H1 (cell line): ENCODE measurements at regions not wholly inside any gene's neighbourhood (a gene's known extent, or its start where the extent isn't known, plus 50 kb on each side); places are given as distances from the start of the nearest gene placed in this dataset.

Experiments
- CTCF ChIA-PET: fragments of 300-600 bp; sonication (Branson Sonifier 250); formaldehyde crosslinking; loops from one replicate; lab custom pipeline; 2021; ENCODE audit not compliant: partially characterized antibody; lab: Charles Lee
- POLR2A ChIA-PET: fragments of 300-600 bp; sonication (Branson Sonifier 250); formaldehyde crosslinking; loops from one replicate; lab custom pipeline; 2021; ENCODE audit warnings: inconsistent platforms; ENCODE audit not compliant: partially characterized antibody; lab: Charles Lee
- DNase-seq, 2 experiments: peaks; one replicate each; pipeline versions ENCODE4 v3.0.0 to v3.0.0-alpha.2; 2010 to 2022; ENCODE audit warnings: low spot score in 2 of 2, low read depth in 1 of 2, mixed read lengths in 1 of 2
- FAIRE-seq: peaks from 2 replicates; lab custom pipeline; 2011; peaks lifted over from hg19 to GRCh38; lab: Jason Lieb, UNC
- H2AFZ ChIP-seq: 2 replicates; pipeline ENCODE4 v1.8.1; 2012; ENCODE audit warnings: low read length, inconsistent platforms
- H2AK5ac ChIP-seq: 2 replicates; pipeline ENCODE4 v1.6.1; 2013; ENCODE audit warnings: low read depth, low read length
- H2BK120ac ChIP-seq: replicated peaks from 2 replicates; pipeline ENCODE3; 2013; ENCODE audit warnings: low read depth, low read length, inconsistent platforms
- H2BK12ac ChIP-seq: 2 replicates; pipeline ENCODE4 v1.6.1; 2013; ENCODE audit warnings: low read depth, low read length
- H2BK15ac ChIP-seq: 2 replicates; pipeline ENCODE4 v1.6.1; 2013; ENCODE audit warnings: low read length
- H2BK20ac ChIP-seq: 2 replicates; pipeline ENCODE4 v1.6.1; 2013; ENCODE audit warnings: low read length
- H2BK5ac ChIP-seq: 2 replicates; pipeline ENCODE4 v1.6.1; 2013; ENCODE audit warnings: low read depth, low read length
- H3K14ac ChIP-seq: 2 replicates; pipeline ENCODE4 v1.6.1; 2013; ENCODE audit warnings: inconsistent platforms; ENCODE audit not compliant: insufficient read length
- H3K18ac ChIP-seq: 2 replicates; pipeline ENCODE4 v1.6.1; 2013; ENCODE audit warnings: low read length; ENCODE audit errors: extremely low read depth
- H3K23ac ChIP-seq: 2 replicates; pipeline ENCODE4 v1.6.1; 2013; ENCODE audit warnings: inconsistent platforms; ENCODE audit not compliant: insufficient read length
- H3K23me2 ChIP-seq: 2 replicates; pipeline ENCODE4 v1.6.1; 2013; ENCODE audit warnings: low read depth, low read length
- H3K27ac ChIP-seq: 2 replicates; pipeline ENCODE4 v1.6.1; 2011; ENCODE audit warnings: low read depth, low read length, inconsistent platforms
- H3K27me3 ChIP-seq, 4 experiments: replicated peaks in 1 of 4; 1 replicate in 1 of 4; 2 replicates in 3 of 4; pipeline versions ENCODE4 v1.6.1 to v1.8.1; 2011 to 2013; ENCODE audit warnings: low read length in 3 of 4, mild to moderate bottlenecking in 3 of 4, inconsistent platforms in 2 of 4, mixed read lengths in 2 of 4, moderate library complexity in 1 of 4; ENCODE audit not compliant: control insufficient read depth in 3 of 4, insufficient read depth in 3 of 4; ENCODE audit errors: extremely low read depth in 1 of 4
- H3K36me3 ChIP-seq, 4 experiments: 2 replicates each; pipeline versions ENCODE4 v1.6.1 to v1.8.1; 2011 to 2013; ENCODE audit warnings: mild to moderate bottlenecking in 4 of 4, low read length in 3 of 4, moderate library complexity in 2 of 4, control low read depth in 1 of 4, inconsistent platforms in 1 of 4; ENCODE audit not compliant: insufficient read depth in 4 of 4, control insufficient read depth in 2 of 4
- H3K4ac ChIP-seq: replicated peaks from 2 replicates; pipeline ENCODE3; 2013; ENCODE audit warnings: low read length, low read depth, mixed read lengths, inconsistent platforms; ENCODE audit not compliant: insufficient read length
- H3K4me1 ChIP-seq, 4 experiments: replicated peaks in 1 of 4; 1 replicate in 1 of 4; 2 replicates in 3 of 4; pipeline versions ENCODE4 v1.6.1 to v1.8.1; 2011 to 2013; ENCODE audit warnings: low read length in 3 of 4, inconsistent platforms in 2 of 4, mixed read lengths in 1 of 4; ENCODE audit not compliant: insufficient read depth in 4 of 4, control insufficient read depth in 3 of 4
- H3K4me2 ChIP-seq, 2 experiments: 2 replicates each; pipeline versions ENCODE4 v1.6.1 to v1.8.1; 2011 to 2013; ENCODE audit warnings: low read depth in 2 of 2, low read length in 2 of 2, control low read depth in 1 of 2, inconsistent platforms in 1 of 2, mild to moderate bottlenecking in 1 of 2; ENCODE audit not compliant: insufficient read depth in 1 of 2
- H3K4me3 ChIP-seq, 4 experiments: fragments of 200-600, 300-600 bp in 1 of 4; sonication (generic), shearing (Covaris generic), sonication (Bioruptor Twin) in 1 of 4; 2 replicates each; pipeline versions ENCODE4 v1.5.1 to v1.8.1; 2011 to 2016; ENCODE audit warnings: low read length in 4 of 4, low read depth in 3 of 4, control low read depth in 2 of 4, inconsistent platforms in 2 of 4, mild to moderate bottlenecking in 2 of 4, mixed read lengths in 1 of 4, moderate library complexity in 1 of 4; ENCODE audit not compliant: insufficient read depth in 2 of 4; ENCODE audit errors: extremely low read depth in 1 of 4
- H3K56ac ChIP-seq: replicated peaks from 2 replicates; pipeline ENCODE3; 2013; ENCODE audit warnings: low read depth, mild to moderate bottlenecking, mixed read lengths, low read length, inconsistent platforms; ENCODE audit not compliant: insufficient read length
- H3K79me1 ChIP-seq: 2 replicates; pipeline ENCODE4 v1.6.1; 2013; ENCODE audit warnings: low read depth, low read length, control low read depth
- H3K79me2 ChIP-seq, 2 experiments: 2 replicates each; pipeline versions ENCODE4 v1.6.1 to v1.8.1; 2012 to 2013; ENCODE audit warnings: low read length in 2 of 2, mild to moderate bottlenecking in 2 of 2, inconsistent platforms in 1 of 2; ENCODE audit not compliant: insufficient read depth in 2 of 2, control insufficient read depth in 1 of 2
- H3K9ac ChIP-seq, 4 experiments: replicated peaks in 1 of 4; 1 replicate in 1 of 4; 2 replicates in 3 of 4; pipeline versions ENCODE4 v1.6.1 to v1.8.1; 2011 to 2013; ENCODE audit warnings: low read depth in 3 of 4, low read length in 3 of 4, control low read depth in 2 of 4, mild to moderate bottlenecking in 2 of 4, moderate library complexity in 2 of 4, inconsistent platforms in 1 of 4; ENCODE audit errors: extremely low read depth in 1 of 4
- H3K9me3 ChIP-seq, 2 experiments: 2 replicates each; pipeline versions ENCODE4 v1.6.1 to v1.8.1; 2012 to 2013; ENCODE audit warnings: mild to moderate bottlenecking in 2 of 2, moderate library complexity in 2 of 2, control low read depth in 1 of 2, inconsistent platforms in 1 of 2, low read depth in 1 of 2, low read length in 1 of 2, mixed read lengths in 1 of 2; ENCODE audit not compliant: insufficient read depth in 2 of 2
- H4K20me1 ChIP-seq, 2 experiments: replicated peaks in 1 of 2; 2 replicates each; pipeline versions ENCODE3 to v1.8.1; 2011 to 2013; ENCODE audit warnings: inconsistent platforms in 2 of 2, low read length in 2 of 2, mild to moderate bottlenecking in 1 of 2; ENCODE audit not compliant: insufficient read depth in 2 of 2, control insufficient read depth in 1 of 2
- H4K5ac ChIP-seq: 2 replicates; pipeline ENCODE4 v1.6.1; 2013; ENCODE audit warnings: low read length, low read depth, mixed read lengths, inconsistent platforms; ENCODE audit not compliant: insufficient read length
- H4K8ac ChIP-seq: 2 replicates; pipeline ENCODE4 v1.8.0; 2013; ENCODE audit warnings: mild to moderate bottlenecking, moderate library complexity, low read length, inconsistent platforms; ENCODE audit not compliant: insufficient read depth; ENCODE audit errors: extremely low read depth
- H4K91ac ChIP-seq: replicated peaks from 2 replicates; pipeline ENCODE3; 2013; ENCODE audit warnings: low read length, mixed read lengths, inconsistent platforms; ENCODE audit not compliant: insufficient read length
- BRCA1 ChIP-seq: IDR thresholded peaks from 2 replicates; pipeline ENCODE4 v1.6.1; 2012; ENCODE audit warnings: low read depth, low read length, improper control_type of control experiment
- CEBPB ChIP-seq: IDR thresholded peaks from 2 replicates; pipeline ENCODE4 v1.6.1; 2012; ENCODE audit warnings: low read depth, low read length
- CREB1 ChIP-seq: IDR thresholded peaks from 2 replicates; pipeline ENCODE4 v1.6.1; 2012; ENCODE audit warnings: inconsistent platforms
- GTF2F1 ChIP-seq: IDR thresholded peaks from 2 replicates; pipeline ENCODE4 v1.6.1; 2012; ENCODE audit warnings: low read depth, low read length, improper control_type of control experiment, borderline replicate concordance
- HDAC6 ChIP-seq: IDR thresholded peaks from one replicate; pipeline ENCODE4 v1.7.1; 2012; ENCODE audit warnings: low read depth, mild to moderate bottlenecking, inconsistent platforms, low read length, moderate library complexity
- WGBS, 2 experiments: shearing (Covaris generic) in 1 of 2; methylation state at CpG; one replicate each; pipeline versions ENCODE4 v1.1.6 to v1.1.7; 2013 to 2015; ENCODE audit warnings: low lambda C conversion rate in 2 of 2, mixed read lengths in 2 of 2, inconsistent platforms in 1 of 2, low coverage in 1 of 2, missing lambda C conversion rate in 1 of 2; ENCODE audit not compliant: insufficient replicate concordance in 2 of 2, insufficient coverage in 1 of 2, insufficient read length in 1 of 2; ENCODE audit errors: extremely low coverage in 1 of 2, missing lambda C conversion rate in 1 of 2; 5-methylcytosine and 5-hydroxymethylcytosine counted together
- TF ChIP-seq, protein P1 (sequence below): IDR thresholded peaks from 2 replicates; pipeline ENCODE4 v1.6.1; 2011; ENCODE audit warnings: low read length, improper control_type of control experiment

DNA sequence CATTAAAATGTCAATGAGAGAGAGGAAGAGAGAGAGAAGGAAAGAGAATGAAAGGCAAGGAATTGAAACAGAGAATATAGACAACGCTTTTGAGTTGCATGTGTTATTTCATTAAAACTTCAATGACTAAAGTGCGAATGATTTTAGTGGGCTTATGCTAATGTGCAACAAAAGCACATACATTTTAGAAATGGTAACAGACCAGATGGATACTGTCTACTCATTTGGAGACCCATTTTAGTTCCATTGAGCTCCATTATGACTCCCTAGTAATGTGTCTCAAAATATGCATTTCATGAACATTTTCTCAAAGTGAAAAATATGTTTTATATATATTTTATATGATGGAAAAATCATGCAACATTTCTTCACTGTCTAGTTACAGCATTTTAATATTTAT is 622.2 kb upstream of the GCFC2 start:
- ChIA-PET POLR2A (no interaction called here), CTCF (no interaction called here)
- Histone ChIP-seq H4K8ac (no peak overlapping the region), H3K4me3 (no peak overlapping the region), H3K14ac (no peak overlapping the region), H3K36me3 (no peaks in the 10 kb centered on the region), H4K20me1 (no peaks in the 10 kb centered on the region), H2AK5ac (no peak overlapping the region), H3K4me1 (no peaks in the 10 kb centered on the region), H3K4me2 (no peak overlapping the region), H2BK15ac (no peak overlapping the region), H3K27ac (no peak overlapping the region), H3K4ac (no peak overlapping the region), H3K18ac (no peak overlapping the region), H3K79me1 (no peaks in the 10 kb centered on the region), H3K9me3 (no peaks in the 10 kb centered on the region), H4K91ac (no peak overlapping the region), H3K79me2 (no peaks in the 10 kb centered on the region), H3K23me2 (no peaks in the 10 kb centered on the region), H2BK120ac (no peak overlapping the region), H3K27me3 (no peaks in the 10 kb centered on the region), H2BK5ac (no peak overlapping the region), H4K5ac (no peak overlapping the region), H3K9ac (no peak overlapping the region), H2BK20ac (no peak overlapping the region), H3K56ac (no peak overlapping the region), H2AFZ (no peak overlapping the region), H3K23ac (no peak overlapping the region), H2BK12ac (no peak overlapping the region)
- WGBS, 2 experiments = 81% methylated on average over 2 of the region's 2 CpGs; no CpG with 5 or more reads in 1 of the 2 experiments
- no peak for FAIRE-seq
- DNase-seq = no peak
- TF ChIP-seq, protein P1, sequence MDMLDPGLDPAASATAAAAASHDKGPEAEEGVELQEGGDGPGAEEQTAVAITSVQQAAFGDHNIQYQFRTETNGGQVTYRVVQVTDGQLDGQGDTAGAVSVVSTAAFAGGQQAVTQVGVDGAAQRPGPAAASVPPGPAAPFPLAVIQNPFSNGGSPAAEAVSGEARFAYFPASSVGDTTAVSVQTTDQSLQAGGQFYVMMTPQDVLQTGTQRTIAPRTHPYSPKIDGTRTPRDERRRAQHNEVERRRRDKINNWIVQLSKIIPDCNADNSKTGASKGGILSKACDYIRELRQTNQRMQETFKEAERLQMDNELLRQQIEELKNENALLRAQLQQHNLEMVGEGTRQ = no peak
- TF ChIP-seq HDAC6 (no peak), BRCA1 (no peak), CEBPB (no peak), GTF2F1 (no peak), CREB1 (no peak)
